Epithelial cell of proximal tubule (primary cell): ENCODE measurements at regions not wholly inside any gene's neighbourhood (a gene's known extent, or its start where the extent isn't known, plus 50 kb on each side); places are given as distances from the start of the nearest gene placed in this dataset.

Source experiments
- DNase-seq: peaks from one replicate; pipeline ENCODE4 v3.0.0-alpha.2; 2011; ENCODE audit warnings: low read depth
- H3K4me3 ChIP-seq: 2 replicates; pipeline ENCODE4 v1.5.1; 2011; ENCODE audit warnings: low read depth, mild to moderate bottlenecking, low read length
- CTCF ChIP-seq: conservative IDR thresholded peaks from 2 replicates; pipeline ENCODE4 v1.5.1; 2012; ENCODE audit warnings: low read depth, mild to moderate bottlenecking, low read length

GRCh38 chr13:21771075-21771474 lies 100.2 kb downstream of the FGF9 start:
- DNase-seq: no peak
- TF ChIP-seq CTCF: no peak
- H3K4me3 ChIP-seq: no peak overlapping the region

GRCh38 chr13:21777166-21777565 lies 106.3 kb downstream of the FGF9 start:
- H3K4me3 ChIP-seq: no peak overlapping the region
- no peak for TF ChIP-seq CTCF
- DNase-seq: no peak

GRCh38 chr13:21777813-21778212 lies 106.9 kb downstream of the FGF9 start:
- DNase-seq: no peak
- no peak for TF ChIP-seq CTCF
- no peak overlapping the region for H3K4me3 ChIP-seq

GRCh38 chr13:21782736-21783135 lies 111.9 kb downstream of the FGF9 start:
- no peak for TF ChIP-seq CTCF
- no peak for DNase-seq
- no peak overlapping the region for H3K4me3 ChIP-seq

GRCh38 chr13:21785990-21786389 lies 115.1 kb downstream of the FGF9 start:
- H3K4me3 ChIP-seq: no peak overlapping the region
- no peak for TF ChIP-seq CTCF

GRCh38 chr13:21796066-21796465 lies 125.2 kb downstream of the FGF9 start:
- no peak for TF ChIP-seq CTCF
- no peak for DNase-seq
- H3K4me3 ChIP-seq: no peak overlapping the region

More at GRCh38 chr13:21785990-21786389, 115.1 kb downstream of the FGF9 start:
- no peak for DNase-seq

- DNase-seq: no peak
- no peak overlapping the region for H3K4me3 ChIP-seq
- no peak for TF ChIP-seq CTCF
Measured at GRCh38 chr13:21796775-21797514, 126.1 kb downstream of the FGF9 start.
